GM11168 (cell line): ENCODE measurements at regions not wholly inside any gene's neighbourhood (a gene's known extent, or its start where the extent isn't known, plus 50 kb on each side); places are given as distances from the start of the nearest gene placed in this dataset.

Experiments
- in situ Hi-C: fragments of 300-500 bp; cut with MboI; formaldehyde crosslinking; loops from one replicate; pipeline ENCODE4 v1.12.0; 2022; ENCODE audit warnings: low sequenced_read_pairs; ENCODE audit not compliant: unreplicated experiment

GRCh38 chr11:62073061-62073460 lies 50.8 kb upstream of the INCENP start:
- in situ Hi-C loops: loop anchor here (10.0 kb wide), 2 partner anchors 118 to 188 kb away; partner anchors contain the start of gene BEST1

GRCh38 chr11:62071408-62071807 lies 52.4 kb upstream of the INCENP start:
- in situ Hi-C loops: loop anchor here (10.0 kb wide), 2 partner anchors 117 to 187 kb away; partner anchors contain the start of gene BEST1

GRCh38 chr11:62069986-62070919 lies 53.6 kb upstream of the INCENP start:
- in situ Hi-C loops: loop anchor here (10.0 kb wide), 2 partner anchors 115 to 185 kb away; partner anchors contain the start of gene BEST1

GRCh38 chr11:62069374-62069773 lies 54.4 kb upstream of the INCENP start:
- in situ Hi-C loops: no loop called here

GRCh38 chr11:62068730-62069129 lies 55.1 kb upstream of the INCENP start:
- in situ Hi-C loops: no loop called here

- in situ Hi-C loops: no loop called here
Observed at GRCh38 chr11:62067741-62068140, 56.1 kb upstream of the INCENP start.

GRCh38 chr11:62064221-62064620 lies 59.6 kb upstream of the INCENP start:
- in situ Hi-C loops: no loop called here

GRCh38 chr11:62062223-62062861 lies 61.5 kb upstream of the INCENP start:
- in situ Hi-C loops: no loop called here

GRCh38 chr11:62061356-62062222 lies 62.2 kb upstream of the INCENP start:
- in situ Hi-C loops: no loop called here

GRCh38 chr11:62057069-62057468 lies 66.7 kb upstream of the INCENP start:
- in situ Hi-C loops: no loop called here

GRCh38 chr11:62055970-62056369 lies 67.8 kb upstream of the INCENP start:
- in situ Hi-C loops: no loop called here

GRCh38 chr11:62054484-62055121 lies 69.2 kb upstream of the INCENP start:
- in situ Hi-C loops: no loop called here

- in situ Hi-C loops: no loop called here
Observed at GRCh38 chr11:62054081-62054480, 69.7 kb upstream of the INCENP start.

GRCh38 chr11:62050716-62051115 lies 73.1 kb upstream of the INCENP start:
- in situ Hi-C loops: no loop called here

GRCh38 chr11:62048100-62048499 lies 75.7 kb upstream of the INCENP start:
- in situ Hi-C loops: no loop called here

GRCh38 chr11:62046568-62047100 lies 77.2 kb upstream of the INCENP start:
- in situ Hi-C loops: no loop called here

GRCh38 chr11:62044639-62045121 lies 77.2 kb upstream of the FTH1 start:
- in situ Hi-C loops: no loop called here

- in situ Hi-C loops: no loop called here
Observed at GRCh38 chr11:62035293-62035692, 67.9 kb upstream of the FTH1 start.

GRCh38 chr11:62034036-62034338 lies 66.6 kb upstream of the FTH1 start:
- in situ Hi-C loops: no loop called here
